ENCODE measurements at regions not wholly inside any gene's neighbourhood (a gene's known extent, or its start where the extent isn't known, plus 50 kb on each side); places are given as distances from the start of the nearest gene placed in this dataset.
"Not testable (repeated sequence)": the region's sequence is repeated elsewhere in the genome, so short reads cannot be mapped to it uniquely, and the experiment has no call there.

DNA sequence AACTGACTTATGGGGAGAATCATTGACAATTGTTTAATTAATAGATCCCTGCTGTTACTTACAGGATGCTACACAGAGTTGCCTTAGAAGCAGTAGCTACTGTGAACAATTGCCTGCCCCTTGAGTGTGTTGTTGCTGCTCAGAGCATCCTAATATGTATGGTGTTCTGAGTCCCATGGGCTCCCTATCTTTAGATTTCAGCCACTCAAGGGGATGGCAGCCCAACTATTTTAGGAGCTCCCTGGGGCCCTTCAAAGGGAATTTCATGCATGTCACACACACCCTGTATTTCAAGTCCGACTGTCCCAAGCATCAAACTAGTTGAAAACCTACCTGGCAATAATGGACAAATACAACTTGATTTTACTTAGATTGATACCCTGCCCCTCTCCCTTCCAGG is 111.2 kb downstream of the NOC3L start:
- TF ChIP-seq, protein P1, sequence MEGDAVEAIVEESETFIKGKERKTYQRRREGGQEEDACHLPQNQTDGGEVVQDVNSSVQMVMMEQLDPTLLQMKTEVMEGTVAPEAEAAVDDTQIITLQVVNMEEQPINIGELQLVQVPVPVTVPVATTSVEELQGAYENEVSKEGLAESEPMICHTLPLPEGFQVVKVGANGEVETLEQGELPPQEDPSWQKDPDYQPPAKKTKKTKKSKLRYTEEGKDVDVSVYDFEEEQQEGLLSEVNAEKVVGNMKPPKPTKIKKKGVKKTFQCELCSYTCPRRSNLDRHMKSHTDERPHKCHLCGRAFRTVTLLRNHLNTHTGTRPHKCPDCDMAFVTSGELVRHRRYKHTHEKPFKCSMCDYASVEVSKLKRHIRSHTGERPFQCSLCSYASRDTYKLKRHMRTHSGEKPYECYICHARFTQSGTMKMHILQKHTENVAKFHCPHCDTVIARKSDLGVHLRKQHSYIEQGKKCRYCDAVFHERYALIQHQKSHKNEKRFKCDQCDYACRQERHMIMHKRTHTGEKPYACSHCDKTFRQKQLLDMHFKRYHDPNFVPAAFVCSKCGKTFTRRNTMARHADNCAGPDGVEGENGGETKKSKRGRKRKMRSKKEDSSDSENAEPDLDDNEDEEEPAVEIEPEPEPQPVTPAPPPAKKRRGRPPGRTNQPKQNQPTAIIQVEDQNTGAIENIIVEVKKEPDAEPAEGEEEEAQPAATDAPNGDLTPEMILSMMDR (conservative IDR thresholded peaks at IDR 0.05; ENCODE audit: low read depth) = no peak
- DNase-seq (ENCODE audit: low spot score) = no peak
- H3K27ac ChIP-seq = no peak overlapping the region
- CTCF ChIA-PET = interaction anchor here (0.6 kb wide), 1 partner anchor 19 kb away, joined by 3 read pairs; no protein-coding TSS in a partner anchor
- POLR2A ChIA-PET (ENCODE audit: low non-redundant PET) = no interaction called here

DNA sequence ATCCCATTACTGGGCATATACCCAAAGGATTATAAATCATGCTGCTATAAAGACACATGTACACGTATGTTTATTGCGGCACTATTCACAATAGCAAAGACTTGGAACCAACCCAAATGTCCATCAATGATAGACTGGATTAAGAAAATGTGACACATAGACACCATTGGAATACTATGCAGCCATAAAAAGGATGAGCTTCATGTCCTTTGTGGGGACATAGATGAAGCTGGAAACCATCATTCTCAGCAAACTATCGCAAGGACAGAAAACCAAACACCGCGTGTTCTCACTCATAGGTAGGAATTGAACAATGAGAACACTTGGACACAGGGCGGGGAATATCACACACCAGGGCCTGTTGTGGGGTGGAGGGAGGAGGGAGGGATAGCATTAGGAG is 105.3 kb downstream of the NOC3L start:
- POLR2A ChIA-PET (ENCODE audit: low non-redundant PET); CTCF ChIA-PET; H3K27ac ChIP-seq; DNase-seq (ENCODE audit: low spot score): not testable (repeated sequence)

DNA sequence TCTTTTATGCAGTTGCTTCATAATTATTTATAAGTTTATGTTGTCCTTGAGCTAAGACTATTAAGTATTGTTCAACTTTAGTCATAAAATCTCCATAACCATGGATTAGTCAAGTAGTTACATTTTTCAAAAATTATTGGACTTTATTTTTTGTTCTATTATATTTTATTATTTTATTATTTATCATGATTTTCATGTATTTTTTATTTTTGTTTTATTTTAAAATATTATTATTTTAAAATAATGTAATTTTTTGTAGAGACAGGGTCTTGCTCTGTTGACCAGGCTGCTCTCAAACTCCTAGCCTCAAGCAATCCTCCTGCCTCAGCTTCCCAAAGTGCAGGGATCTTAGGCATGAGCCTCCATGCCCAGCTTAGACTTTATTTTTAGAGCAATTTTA is 102.3 kb downstream of the NOC3L start:
- POLR2A ChIA-PET (ENCODE audit: low non-redundant PET) = no interaction called here
- no peak overlapping the region for H3K27ac ChIP-seq
- DNase-seq (ENCODE audit: low spot score) = no peak
- CTCF ChIA-PET = no interaction called here
- TF ChIP-seq, protein P1 (conservative IDR thresholded peaks at IDR 0.05; ENCODE audit: low read depth) = no peak

DNA sequence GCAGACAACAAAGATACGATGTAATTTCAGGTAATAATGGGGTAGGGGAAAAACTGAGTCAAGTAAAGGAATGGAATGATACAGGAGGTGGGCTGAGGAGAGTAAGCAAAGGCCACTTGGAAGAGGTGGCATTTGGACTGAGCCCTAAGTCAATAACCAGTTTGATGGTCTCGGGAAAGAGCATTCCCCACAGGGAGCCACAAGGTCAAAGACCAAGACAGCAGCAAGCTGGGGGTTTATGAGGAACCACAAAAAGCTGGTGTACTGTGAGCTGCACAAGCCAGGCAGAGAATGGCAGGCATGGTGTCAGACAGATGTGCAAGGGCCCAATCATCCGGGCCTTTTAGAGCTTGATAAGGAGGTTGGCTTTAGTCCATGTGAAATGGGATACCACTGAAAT is 98.7 kb downstream of the NOC3L start:
- no peak overlapping the region for H3K27ac ChIP-seq
- POLR2A ChIA-PET (ENCODE audit: low non-redundant PET) = no interaction called here
- CTCF ChIA-PET = interaction anchor here (0.5 kb wide), 1 partner anchor 1258 kb away, joined by 3 read pairs; no protein-coding TSS in a partner anchor
- no peak for DNase-seq (ENCODE audit: low spot score)
- TF ChIP-seq, protein P1 (conservative IDR thresholded peaks at IDR 0.05; ENCODE audit: low read depth) = no peak

DNA sequence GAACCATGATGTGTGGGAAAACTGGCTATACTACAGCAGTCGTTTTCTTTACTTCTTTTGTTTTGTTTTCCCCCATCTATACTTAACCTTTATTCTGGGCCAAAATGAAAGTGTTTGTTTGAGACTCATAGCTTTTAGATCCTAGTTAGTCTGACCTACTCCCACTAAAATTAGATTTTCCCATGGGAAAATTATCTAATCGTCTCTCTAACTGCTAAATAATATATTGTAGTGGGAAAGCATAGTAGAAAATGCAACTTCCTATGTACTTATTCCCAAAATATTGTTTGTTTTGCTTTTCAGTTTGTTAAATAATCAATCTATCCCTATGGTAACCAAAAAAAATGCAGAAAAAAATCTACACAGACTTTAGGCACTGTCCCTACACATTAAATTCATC is 96.6 kb downstream of the NOC3L start:
- CTCF ChIA-PET = interaction anchor here (0.6 to 0.9 kb wide), 3 partner anchors 12 to 362 kb away, joined by 3 to 5 read pairs (median 5); no protein-coding TSS in a partner anchor
- H3K27ac ChIP-seq = no peak overlapping the region
- TF ChIP-seq, protein P1 (conservative IDR thresholded peaks at IDR 0.05; ENCODE audit: low read depth) = no peak
- POLR2A ChIA-PET (ENCODE audit: low non-redundant PET) = no interaction called here
- DNase-seq (ENCODE audit: low spot score) = no peak

DNA sequence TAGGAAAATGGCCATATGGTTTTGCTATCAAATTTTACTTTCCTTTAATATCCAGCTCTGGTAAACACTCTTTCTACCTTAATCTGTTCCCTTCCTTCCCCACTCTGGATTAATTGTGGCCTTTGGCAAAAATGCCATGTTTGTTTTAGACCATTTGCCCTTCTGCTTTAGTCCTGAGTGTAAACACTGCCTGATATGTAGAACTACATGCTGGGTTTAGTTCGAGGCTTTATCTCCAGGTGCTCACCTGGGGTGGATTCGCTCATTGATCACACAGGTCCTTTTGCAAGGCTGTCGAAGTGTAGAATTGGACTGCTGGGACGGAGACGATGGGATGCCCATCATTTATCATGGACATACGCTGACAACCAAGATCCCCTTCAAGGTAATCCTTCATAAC is 94.1 kb downstream of the NOC3L start:
- H3K27ac ChIP-seq = no peak overlapping the region
- DNase-seq (ENCODE audit: low spot score) = no peak
- POLR2A ChIA-PET (ENCODE audit: low non-redundant PET) = no interaction called here
- CTCF ChIA-PET = interaction anchor here (0.6 kb wide), 2 partner anchors 128 to 352 kb away, joined by 3 to 4 read pairs; no protein-coding TSS in a partner anchor
- TF ChIP-seq, protein P1 (conservative IDR thresholded peaks at IDR 0.05; ENCODE audit: low read depth) = no peak

DNA sequence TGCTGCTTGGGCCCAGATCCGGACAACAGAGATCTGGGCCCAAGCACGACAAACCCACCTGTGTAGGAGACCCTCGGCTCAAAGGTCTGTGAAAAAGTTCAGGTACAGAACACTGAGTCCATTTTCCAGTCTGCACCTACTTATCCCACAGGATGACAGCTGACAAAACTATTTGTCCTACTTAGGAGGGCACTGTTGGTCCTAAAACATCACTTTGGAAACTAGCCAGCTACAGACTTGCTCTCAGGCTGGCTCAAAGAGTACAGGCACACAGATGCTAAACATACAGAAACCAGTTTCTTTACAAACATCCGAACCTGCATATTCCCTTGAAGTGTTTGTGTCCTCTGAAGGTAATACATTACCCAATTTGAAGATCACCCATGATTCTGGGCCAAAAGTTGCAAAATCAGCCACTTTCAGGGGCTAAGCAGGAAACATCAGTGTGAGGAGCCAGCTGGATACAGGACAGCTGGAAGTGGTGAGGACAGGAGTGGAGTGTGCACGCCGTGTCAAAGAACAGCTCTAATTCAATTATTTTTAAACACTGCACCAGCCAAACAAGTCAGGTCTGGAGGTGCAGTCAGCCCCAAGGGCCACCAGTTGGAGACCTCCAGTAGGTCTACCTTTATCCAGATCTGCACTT is 88.5 kb downstream of the NOC3L start:
- H3K27ac ChIP-seq = no peak overlapping the region
- TF ChIP-seq, protein P1 (conservative IDR thresholded peaks at IDR 0.05; ENCODE audit: low read depth) = no peak
- POLR2A ChIA-PET (ENCODE audit: low non-redundant PET) = no interaction called here
- DNase-seq (ENCODE audit: low spot score) = no peak
- CTCF ChIA-PET = interaction anchor here (0.6 to 1.0 kb wide), 3 partner anchors 14 to 223 kb away, joined by 3 read pairs; no protein-coding TSS in a partner anchor

Data from RWPE1 (cell line).